B cell (primary cell): ENCODE measurements at regions not wholly inside any gene's neighbourhood (a gene's known extent, or its start where the extent isn't known, plus 50 kb on each side); places are given as distances from the start of the nearest gene placed in this dataset.

Experiments used
- ATAC-seq: fragments of 200-7000 bp; cut with Tn5 transposase; one replicate; pipeline ENCODE4 v1.10.0; 2021; ENCODE audit warnings: low read depth, mild to moderate bottlenecking, moderate number of reproducible peaks, moderate library complexity
- CTCF ChIA-PET: fragments of 350-600 bp; sonication (Branson Sonifier 250); formaldehyde crosslinking; loops from one replicate; lab custom pipeline; 2021; ENCODE audit warnings: antibody characterized with exemption, inconsistent platforms; lab: Charles Lee
- POLR2A ChIA-PET: fragments of 350-600 bp; sonication (Branson Sonifier 250); formaldehyde crosslinking; loops from one replicate; lab custom pipeline; 2021; ENCODE audit warnings: antibody characterized with exemption; lab: Charles Lee
- DNase-seq: peaks from one replicate; pipeline ENCODE4 v3.0.0; 2013
- H2AFZ ChIP-seq: 2 replicates; pipeline ENCODE4 v1.6.1; 2012; ENCODE audit warnings: mild to moderate bottlenecking, low read depth, low read length; ENCODE audit not compliant: insufficient read depth, poor library complexity, severe bottlenecking
- H3K27ac ChIP-seq, 2 donors: 1 replicate in 1 of 2; 2 replicates in 1 of 2; pipeline ENCODE4 v1.5.1; 2012 to 2013; ENCODE audit warnings: low read length in 2 of 2, mild to moderate bottlenecking in 2 of 2, moderate library complexity in 1 of 2
- H3K27me3 ChIP-seq, 4 experiments: fragments of 200-600 bp in 1 of 4; sonication (generic) in 1 of 4; replicated peaks in 1 of 4; 1 replicate in 2 of 4; 2 replicates in 2 of 4; pipeline versions ENCODE4 v1.6.1 to v1.7.0; 2013 to 2016; ENCODE audit warnings: low read length in 3 of 4, mild to moderate bottlenecking in 2 of 4, mixed read lengths in 1 of 4, moderate library complexity in 1 of 4; ENCODE audit not compliant: insufficient read depth in 4 of 4, control insufficient read depth in 3 of 4; ENCODE audit errors: control extremely low read depth in 1 of 4
- H3K36me3 ChIP-seq, 2 experiments: replicated peaks in 1 of 2; 1 replicate in 1 of 2; 2 replicates in 1 of 2; pipeline versions ENCODE4 v1.6.1 to v1.7.1; 2013; ENCODE audit warnings: low read length in 1 of 2; ENCODE audit not compliant: insufficient read depth in 2 of 2, control insufficient read depth in 1 of 2; ENCODE audit errors: control extremely low read depth in 1 of 2, extremely low read depth in 1 of 2
- H3K4me1 ChIP-seq, 2 donors: fragments of 200-600 bp in 1 of 2; sonication (generic) in 1 of 2; 1 replicate in 1 of 2; 2 replicates in 1 of 2; pipeline versions ENCODE4 v1.5.1 to v1.6.1; 2013 to 2017; ENCODE audit warnings: low read length in 2 of 2; ENCODE audit not compliant: control insufficient read depth in 2 of 2, insufficient read depth in 2 of 2
- H3K4me2 ChIP-seq: replicated peaks from 2 replicates; pipeline ENCODE3; 2012; ENCODE audit warnings: mild to moderate bottlenecking, low read depth, low read length; ENCODE audit not compliant: poor library complexity, severe bottlenecking
- H3K4me3 ChIP-seq, 5 experiments: fragments of 200-600 bp in 1 of 5; sonication (generic) in 1 of 5; 1 replicate in 3 of 5; 2 replicates in 2 of 5; pipeline versions ENCODE4 v1.5.1 to v1.7.0; 2011 to 2016; ENCODE audit warnings: low read length in 4 of 5, mild to moderate bottlenecking in 4 of 5, low read depth in 2 of 5, control low read depth in 1 of 5, moderate library complexity in 1 of 5; ENCODE audit not compliant: insufficient read depth in 1 of 5; ENCODE audit errors: control extremely low read depth in 1 of 5, extremely low read depth in 1 of 5
- H3K79me2 ChIP-seq: fragments of 200-600 bp; sonication (generic); one replicate; pipeline ENCODE4 v1.6.0; 2016; ENCODE audit warnings: low read length; ENCODE audit not compliant: control insufficient read depth, insufficient read depth
- H3K9ac ChIP-seq: fragments of 200-600 bp; sonication (generic); 2 replicates; pipeline ENCODE4 v1.6.1; 2017; ENCODE audit warnings: mild to moderate bottlenecking, low read length, moderate library complexity
- H3K9me3 ChIP-seq, 3 donors: one replicate each; pipeline versions ENCODE4 v1.6.1 to v1.7.1; 2013; ENCODE audit warnings: low read length in 2 of 3; ENCODE audit not compliant: control insufficient read depth in 2 of 3, insufficient read depth in 1 of 3; ENCODE audit errors: control extremely low read depth in 1 of 3
- H4K20me1 ChIP-seq: 2 replicates; pipeline ENCODE4 v1.6.0; 2012; ENCODE audit warnings: mild to moderate bottlenecking, low read length; ENCODE audit not compliant: insufficient read depth, control insufficient read depth, poor library complexity, severe bottlenecking
- H3K27ac Mint-ChIP-seq: one replicate; pipeline ENCODE4 v1.8.0; 2021; ENCODE audit warnings: mixed read lengths
- H3K27me3 Mint-ChIP-seq: one replicate; pipeline ENCODE4 v1.8.0; 2021; ENCODE audit warnings: mixed read lengths
- H3K4me1 Mint-ChIP-seq: one replicate; pipeline ENCODE4 v1.8.0; 2021; ENCODE audit warnings: mixed read lengths
- H3K4me3 Mint-ChIP-seq: one replicate; pipeline ENCODE4 v1.8.0; 2021; ENCODE audit warnings: mixed read lengths
- H3K9me3 Mint-ChIP-seq: one replicate; pipeline ENCODE4 v1.8.0; 2022; ENCODE audit warnings: mixed read lengths; ENCODE audit not compliant: insufficient read depth
- CTCF ChIP-seq: fragments of 200-600 bp; IDR thresholded peaks from one replicate; pipeline ENCODE4 v1.8.0; 2022; ENCODE audit warnings: antibody characterized with exemption, mild to moderate bottlenecking
- EZH2 ChIP-seq: IDR thresholded peaks from 2 replicates; pipeline ENCODE4 v1.6.1; 2012; ENCODE audit warnings: borderline replicate concordance, low read depth, mild to moderate bottlenecking, moderate library complexity, low read length; ENCODE audit not compliant: insufficient read depth, poor library complexity, severe bottlenecking
- WGBS: methylation state at CpG from one replicate; pipeline ENCODE4 v1.1.5; 2013; ENCODE audit warnings: missing lambda C conversion rate; ENCODE audit not compliant: insufficient coverage; 5-methylcytosine and 5-hydroxymethylcytosine counted together
- intact Hi-C: fragments of 100-400 bp; cut with micrococcal nuclease; formaldehyde crosslinking; loops from one replicate; pipeline ENCODE4 v1.10.0; 2022

- no peak overlapping the region for H3K4me2 ChIP-seq
- intact Hi-C loops: no loop called here
- H3K4me1 ChIP-seq: no peaks in the 10 kb centered on the region
- no peak overlapping the region for H3K4me3 ChIP-seq
- H3K27me3 ChIP-seq: peaks cover 0 to 6% (median 0%) of the 10 kb centered on the region in 4 experiments
- H3K9me3 ChIP-seq: peaks cover 0 to 4% (median 0%) of the 10 kb centered on the region in 3 donors
- POLR2A ChIA-PET: no interaction called here
- WGBS: 80% methylated on average over 1 of the region's 3 CpGs
- H2AFZ ChIP-seq: peak overlapping the region; percentile 44
- DNase-seq (no peak), ATAC-seq (no peak)
- TF ChIP-seq CTCF: no peak
- no peak for TF ChIP-seq EZH2
- H3K9ac ChIP-seq: no peak overlapping the region
- H3K27ac Mint-ChIP-seq: no peak overlapping the region
- no peaks in the 10 kb centered on the region for H4K20me1 ChIP-seq
- H3K4me3 Mint-ChIP-seq: no peak overlapping the region
- no peaks in the 10 kb centered on the region for H3K9me3 Mint-ChIP-seq
- H3K27ac ChIP-seq: no peak overlapping the region
- CTCF ChIA-PET: no interaction called here
- H3K79me2 ChIP-seq: no peaks in the 10 kb centered on the region
- no peaks in the 10 kb centered on the region for H3K36me3 ChIP-seq
- peaks cover 18% of the 10 kb centered on the region for H3K27me3 Mint-ChIP-seq
- H3K4me1 Mint-ChIP-seq: peaks cover 16% of the 10 kb centered on the region
Observed at GRCh38 chr21:38740090-38740489, 65.6 kb upstream of the ETS2 start.

- WGBS: 88% methylated on average over 1 of the region's 5 CpGs
- H3K79me2 ChIP-seq: no peaks in the 10 kb centered on the region
- POLR2A ChIA-PET: no interaction called here
- no peak for DNase-seq
- Mint-ChIP-seq H3K27ac (no peak overlapping the region), H3K9me3 (no peaks in the 10 kb centered on the region), H3K4me3 (no peak overlapping the region), H3K27me3 (peaks cover 10% of the 10 kb centered on the region), H3K4me1 (peaks cover 14% of the 10 kb centered on the region)
- H3K4me2 ChIP-seq: no peak overlapping the region
- no peak overlapping the region for H3K4me3 ChIP-seq
- no peaks in the 10 kb centered on the region for H3K4me1 ChIP-seq
- no peaks in the 10 kb centered on the region for H3K27me3 ChIP-seq
- no peaks in the 10 kb centered on the region for H3K36me3 ChIP-seq
- H4K20me1 ChIP-seq: no peaks in the 10 kb centered on the region
- intact Hi-C loops: no loop called here
- no peak overlapping the region for H3K9ac ChIP-seq
- CTCF ChIA-PET: no interaction called here
- no peak for ATAC-seq
- H2AFZ ChIP-seq: no peak overlapping the region
- H3K27ac ChIP-seq: no peak overlapping the region
- peaks cover 0 to 4% (median 0%) of the 10 kb centered on the region in 3 donors for H3K9me3 ChIP-seq
- TF ChIP-seq EZH2: no peak
- no peak for TF ChIP-seq CTCF
Observed at GRCh38 chr21:38741092-38741949, 64.4 kb upstream of the ETS2 start.
